Osteocyte (in vitro differentiated cells): ENCODE measurements at regions not wholly inside any gene's neighbourhood (a gene's known extent, or its start where the extent isn't known, plus 50 kb on each side); places are given as distances from the start of the nearest gene placed in this dataset.

Experiments used
- DNase-seq: peaks from one replicate; pipeline ENCODE4 v3.0.0; 2021; ENCODE audit warnings: mixed read lengths; ENCODE audit not compliant: unreplicated experiment; ENCODE audit errors: extremely low spot score
- H3K27ac Mint-ChIP-seq: one replicate; pipeline ENCODE4 v1.8.0; 2021; ENCODE audit warnings: mild to moderate bottlenecking, mixed read lengths; ENCODE audit not compliant: unreplicated experiment
- H3K27me3 Mint-ChIP-seq: one replicate; pipeline ENCODE4 v1.8.0; 2021; ENCODE audit warnings: mixed read lengths; ENCODE audit not compliant: unreplicated experiment
- H3K36me3 Mint-ChIP-seq: one replicate; pipeline ENCODE4 v1.8.0; 2021; ENCODE audit warnings: mixed read lengths; ENCODE audit not compliant: unreplicated experiment
- H3K4me1 Mint-ChIP-seq: one replicate; pipeline ENCODE4 v1.8.0; 2021; ENCODE audit warnings: mixed read lengths; ENCODE audit not compliant: unreplicated experiment
- H3K4me3 Mint-ChIP-seq: one replicate; pipeline ENCODE4 v1.8.0; 2021; ENCODE audit warnings: mild to moderate bottlenecking, moderate library complexity, mixed read lengths; ENCODE audit not compliant: unreplicated experiment
- H3K9me3 Mint-ChIP-seq: one replicate; pipeline ENCODE4 v1.8.0; 2021; ENCODE audit warnings: mixed read lengths; ENCODE audit not compliant: unreplicated experiment
- TF ChIP-seq, protein P1 (sequence below): fragments of 200-600 bp; sonication (generic); IDR thresholded peaks from 2 replicates; pipeline ENCODE4 v1.5.0; 2021; ENCODE audit warnings: antibody characterized with exemption, mild to moderate bottlenecking, moderate library complexity

DNA sequence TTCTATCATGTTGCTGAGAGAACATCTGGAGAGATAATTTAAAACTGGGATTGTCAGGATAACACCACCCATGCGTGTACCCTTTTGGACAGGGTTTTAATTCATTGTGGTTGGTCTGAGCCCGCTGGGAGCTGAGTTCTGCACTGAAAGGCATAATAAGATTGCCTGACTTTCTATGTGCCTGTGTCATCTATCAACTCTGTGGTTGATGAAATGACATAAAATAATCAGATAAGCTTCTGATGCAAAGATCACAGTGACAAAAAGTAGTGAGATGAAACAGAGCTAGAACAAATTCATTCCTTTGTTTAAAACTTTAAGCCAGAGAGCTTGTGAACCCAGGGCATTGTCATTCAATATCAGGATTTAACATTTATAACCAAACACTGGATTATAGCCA lies 98.7 kb downstream of the BBS10 start:
- Mint-ChIP-seq H3K27ac (no peak overlapping the region), H3K4me1 (peaks cover 11% of the 10 kb centered on the region), H3K9me3 (no peaks in the 10 kb centered on the region), H3K27me3 (no peaks in the 10 kb centered on the region), H3K36me3 (no peaks in the 10 kb centered on the region), H3K4me3 (no peak overlapping the region)
- TF ChIP-seq, protein P1, sequence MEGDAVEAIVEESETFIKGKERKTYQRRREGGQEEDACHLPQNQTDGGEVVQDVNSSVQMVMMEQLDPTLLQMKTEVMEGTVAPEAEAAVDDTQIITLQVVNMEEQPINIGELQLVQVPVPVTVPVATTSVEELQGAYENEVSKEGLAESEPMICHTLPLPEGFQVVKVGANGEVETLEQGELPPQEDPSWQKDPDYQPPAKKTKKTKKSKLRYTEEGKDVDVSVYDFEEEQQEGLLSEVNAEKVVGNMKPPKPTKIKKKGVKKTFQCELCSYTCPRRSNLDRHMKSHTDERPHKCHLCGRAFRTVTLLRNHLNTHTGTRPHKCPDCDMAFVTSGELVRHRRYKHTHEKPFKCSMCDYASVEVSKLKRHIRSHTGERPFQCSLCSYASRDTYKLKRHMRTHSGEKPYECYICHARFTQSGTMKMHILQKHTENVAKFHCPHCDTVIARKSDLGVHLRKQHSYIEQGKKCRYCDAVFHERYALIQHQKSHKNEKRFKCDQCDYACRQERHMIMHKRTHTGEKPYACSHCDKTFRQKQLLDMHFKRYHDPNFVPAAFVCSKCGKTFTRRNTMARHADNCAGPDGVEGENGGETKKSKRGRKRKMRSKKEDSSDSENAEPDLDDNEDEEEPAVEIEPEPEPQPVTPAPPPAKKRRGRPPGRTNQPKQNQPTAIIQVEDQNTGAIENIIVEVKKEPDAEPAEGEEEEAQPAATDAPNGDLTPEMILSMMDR, result no peak
- no peak for DNase-seq

DNA sequence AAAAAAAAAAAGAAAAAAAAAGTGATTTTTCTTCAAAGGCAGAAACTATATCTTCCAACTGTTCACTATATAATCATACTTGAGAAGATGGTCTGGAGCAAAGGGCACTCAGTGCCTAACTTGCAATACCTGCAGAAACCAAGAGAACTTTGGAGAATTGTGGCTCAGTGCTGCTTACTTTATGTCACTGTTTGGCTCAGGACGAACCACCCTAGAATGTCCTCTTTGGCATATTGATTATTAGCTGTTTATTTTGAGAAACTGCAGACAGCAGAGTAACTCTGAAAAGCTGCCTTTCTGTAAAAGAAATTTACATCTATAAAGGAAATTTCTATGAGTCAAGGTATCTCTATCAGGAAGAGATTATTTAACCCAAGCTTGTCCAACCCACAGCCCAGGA lies 100.2 kb downstream of the BBS10 start:
- Mint-ChIP-seq H3K4me1 (peaks cover 11% of the 10 kb centered on the region), H3K36me3 (no peaks in the 10 kb centered on the region), H3K27ac (no peak overlapping the region), H3K4me3 (no peak overlapping the region), H3K9me3 (no peaks in the 10 kb centered on the region), H3K27me3 (no peaks in the 10 kb centered on the region)
- TF ChIP-seq, protein P1, result no peak
- no peak for DNase-seq

DNA sequence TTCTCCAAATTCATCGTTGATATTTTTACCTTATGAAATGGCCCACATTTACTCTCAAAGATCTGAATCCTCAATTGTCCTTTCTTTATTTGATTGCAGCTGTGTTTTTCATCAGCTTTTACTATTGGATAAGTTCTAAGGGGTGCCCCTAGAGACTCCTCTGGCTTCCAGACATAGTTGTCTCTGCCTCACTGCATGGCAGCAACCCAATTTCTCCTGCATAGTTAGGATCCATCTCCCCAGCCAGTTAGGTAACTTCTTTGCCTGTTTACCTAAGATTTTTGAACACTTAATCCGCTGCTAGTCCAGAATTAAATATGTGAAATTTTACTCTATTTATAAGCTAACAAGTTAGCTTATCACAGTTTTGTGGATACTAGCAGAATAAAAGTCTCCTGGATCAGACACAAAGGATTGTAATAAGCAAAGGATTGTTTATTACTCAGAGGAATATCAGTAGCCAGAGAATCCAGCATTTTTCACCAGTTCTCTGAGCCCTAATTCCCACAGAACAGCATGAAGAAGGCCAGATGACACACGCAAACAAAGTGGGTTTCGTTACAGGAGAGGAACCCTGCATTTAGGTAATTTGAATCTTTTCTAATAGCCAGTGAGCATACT lies 101.1 kb downstream of the BBS10 start:
- TF ChIP-seq, protein P1, result no peak
- peaks cover 13% of the 10 kb centered on the region for H3K4me1 Mint-ChIP-seq
- no peak overlapping the region for H3K4me3 Mint-ChIP-seq
- H3K27me3 Mint-ChIP-seq, result no peaks in the 10 kb centered on the region
- H3K27ac Mint-ChIP-seq, result no peak overlapping the region
- H3K9me3 Mint-ChIP-seq, result no peaks in the 10 kb centered on the region
- H3K36me3 Mint-ChIP-seq, result no peaks in the 10 kb centered on the region
- no peak for DNase-seq

DNA sequence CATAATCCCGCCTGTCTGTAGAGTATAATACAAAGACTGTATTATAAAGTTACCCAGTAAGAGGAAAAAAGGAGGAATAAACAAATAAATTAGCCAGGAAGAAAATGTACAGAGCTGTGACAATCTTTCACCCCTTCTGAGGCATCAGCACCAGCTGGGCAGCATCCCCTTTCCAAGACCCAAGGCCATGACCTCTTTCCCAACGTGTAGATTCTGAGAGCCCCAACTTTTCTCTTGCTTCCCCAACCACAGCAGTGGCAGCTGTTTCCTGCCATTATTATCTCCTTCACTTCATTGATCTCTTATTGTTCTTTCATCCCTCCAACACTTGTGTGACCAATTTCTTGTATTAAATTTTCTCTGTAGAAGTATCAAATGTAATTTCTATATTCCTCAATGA lies 101.6 kb downstream of the BBS10 start:
- H3K9me3 Mint-ChIP-seq, result no peaks in the 10 kb centered on the region
- TF ChIP-seq, protein P1, result no peak
- no peak overlapping the region for H3K27ac Mint-ChIP-seq
- H3K27me3 Mint-ChIP-seq, result no peaks in the 10 kb centered on the region
- H3K4me3 Mint-ChIP-seq, result no peak overlapping the region
- no peaks in the 10 kb centered on the region for H3K36me3 Mint-ChIP-seq
- H3K4me1 Mint-ChIP-seq, result peaks cover 13% of the 10 kb centered on the region
- DNase-seq, result no peak

DNA sequence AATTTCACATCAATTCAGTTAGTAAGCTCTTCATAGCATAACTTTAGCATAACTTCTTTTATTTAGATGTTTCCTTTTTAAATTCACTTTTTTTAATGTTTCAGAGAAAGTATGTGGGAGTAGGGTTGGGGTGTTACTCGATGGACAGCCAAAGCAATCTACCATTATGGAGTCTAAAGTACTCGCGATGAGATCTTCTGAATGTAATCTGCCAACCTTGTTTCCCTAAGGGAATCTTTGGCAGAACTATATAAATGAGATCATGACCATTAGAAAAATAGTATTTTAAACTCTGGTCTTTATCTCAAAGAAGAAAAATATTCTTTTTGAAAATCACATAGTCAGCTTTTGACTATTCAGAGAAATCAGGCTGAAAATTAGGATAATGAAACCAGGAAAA lies 103.9 kb downstream of the BBS10 start:
- DNase-seq, result no peak
- H3K4me1 Mint-ChIP-seq, result peaks cover 13% of the 10 kb centered on the region
- H3K27me3 Mint-ChIP-seq, result no peaks in the 10 kb centered on the region
- TF ChIP-seq, protein P1, result no peak
- peaks cover 6% of the 10 kb centered on the region for H3K9me3 Mint-ChIP-seq
- no peak overlapping the region for H3K4me3 Mint-ChIP-seq
- no peaks in the 10 kb centered on the region for H3K36me3 Mint-ChIP-seq
- H3K27ac Mint-ChIP-seq, result no peak overlapping the region
